GM12801 (cell line): ENCODE measurements at regions not wholly inside any gene's neighbourhood (a gene's known extent, or its start where the extent isn't known, plus 50 kb on each side); places are given as distances from the start of the nearest gene placed in this dataset.

Source experiments
- CTCF ChIP-seq: IDR thresholded peaks from one replicate; pipeline ENCODE4 v1.5.1; 2011; ENCODE audit warnings: control low read depth; ENCODE audit not compliant: insufficient read length; ENCODE audit errors: extremely low read depth

- TF ChIP-seq CTCF: no peak
Measured at GRCh38 chr13:107461751-107462150, 753.6 kb downstream of the LIG4 start.

- TF ChIP-seq CTCF: no peak
Measured at GRCh38 chr13:107459430-107459829, 755.9 kb downstream of the LIG4 start.

GRCh38 chr13:107458269-107458668 is 757.1 kb downstream of the LIG4 start:
- no peak for TF ChIP-seq CTCF

- TF ChIP-seq CTCF: no peak
Measured at GRCh38 chr13:107457686-107458085, 757.6 kb downstream of the LIG4 start.

- no peak for TF ChIP-seq CTCF
Measured at GRCh38 chr13:107456431-107456830, 758.9 kb downstream of the LIG4 start.

GRCh38 chr13:107452833-107453232 is 762.5 kb downstream of the LIG4 start:
- no peak for TF ChIP-seq CTCF

GRCh38 chr13:107450931-107451330 is 764.4 kb downstream of the LIG4 start:
- no peak for TF ChIP-seq CTCF

- TF ChIP-seq CTCF: no peak
Measured at GRCh38 chr13:107450431-107450830, 764.9 kb downstream of the LIG4 start.
